ENCODE measurements at regions not wholly inside any gene's neighbourhood (a gene's known extent, or its start where the extent isn't known, plus 50 kb on each side); places are given as distances from the start of the nearest gene placed in this dataset.

DNA sequence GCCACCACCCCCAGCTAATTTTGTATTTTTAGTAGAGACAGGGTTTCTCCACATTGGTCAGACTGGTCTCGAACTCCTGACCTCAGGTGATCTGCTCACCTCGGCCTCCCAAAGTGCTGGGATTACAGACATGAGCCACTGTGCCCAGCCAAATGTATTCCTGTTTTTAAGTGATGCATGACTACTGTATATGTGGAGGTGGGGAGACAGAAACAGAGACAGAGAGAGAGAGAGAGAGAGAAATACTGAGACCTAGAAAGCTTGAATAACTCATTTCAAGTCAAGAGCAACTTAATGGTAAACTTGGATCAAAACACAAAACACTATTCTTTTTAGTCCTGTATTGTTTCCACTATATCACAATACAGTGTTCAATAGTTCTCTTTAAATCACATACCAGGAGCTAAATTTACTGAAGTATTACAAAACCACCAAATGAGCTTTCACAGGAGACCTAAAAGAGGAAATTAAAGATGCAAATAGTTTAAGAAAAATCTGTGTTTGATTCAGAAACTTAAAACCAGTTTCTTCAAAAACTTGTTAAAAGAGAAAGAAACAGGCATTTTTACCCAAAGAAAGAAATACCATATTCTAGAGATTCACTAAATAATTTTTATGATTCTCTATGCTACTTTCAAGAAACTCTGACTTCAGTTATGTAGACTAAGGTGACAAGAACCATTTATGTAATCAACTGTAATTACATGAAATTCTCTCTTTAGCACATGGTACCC is 188.7 kb downstream of the ETS1 start:
- TF ChIP-seq, protein P1, sequence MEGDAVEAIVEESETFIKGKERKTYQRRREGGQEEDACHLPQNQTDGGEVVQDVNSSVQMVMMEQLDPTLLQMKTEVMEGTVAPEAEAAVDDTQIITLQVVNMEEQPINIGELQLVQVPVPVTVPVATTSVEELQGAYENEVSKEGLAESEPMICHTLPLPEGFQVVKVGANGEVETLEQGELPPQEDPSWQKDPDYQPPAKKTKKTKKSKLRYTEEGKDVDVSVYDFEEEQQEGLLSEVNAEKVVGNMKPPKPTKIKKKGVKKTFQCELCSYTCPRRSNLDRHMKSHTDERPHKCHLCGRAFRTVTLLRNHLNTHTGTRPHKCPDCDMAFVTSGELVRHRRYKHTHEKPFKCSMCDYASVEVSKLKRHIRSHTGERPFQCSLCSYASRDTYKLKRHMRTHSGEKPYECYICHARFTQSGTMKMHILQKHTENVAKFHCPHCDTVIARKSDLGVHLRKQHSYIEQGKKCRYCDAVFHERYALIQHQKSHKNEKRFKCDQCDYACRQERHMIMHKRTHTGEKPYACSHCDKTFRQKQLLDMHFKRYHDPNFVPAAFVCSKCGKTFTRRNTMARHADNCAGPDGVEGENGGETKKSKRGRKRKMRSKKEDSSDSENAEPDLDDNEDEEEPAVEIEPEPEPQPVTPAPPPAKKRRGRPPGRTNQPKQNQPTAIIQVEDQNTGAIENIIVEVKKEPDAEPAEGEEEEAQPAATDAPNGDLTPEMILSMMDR (IDR thresholded peaks at IDR 0.05; ENCODE audit: poor library complexity, severe bottlenecking): no peak
- TF ChIP-seq EZH2 (IDR thresholded peaks at IDR 0.05; ENCODE audit: borderline replicate concordance, insufficient read depth, low read length, poor library complexity, severe bottlenecking): no peak
